Middle frontal gyrus (tissue), 1 donor: ENCODE measurements at regions not wholly inside any gene's neighbourhood (a gene's known extent, or its start where the extent isn't known, plus 50 kb on each side); places are given as distances from the start of the nearest gene placed in this dataset.
"Not testable (repeated sequence)": the region's sequence is repeated elsewhere in the genome, so short reads cannot be mapped to it uniquely, and the experiment has no call there.

Experiments used
- DNase-seq: peaks from one replicate; pipeline ENCODE4 v3.0.0-alpha.2; 2015; ENCODE audit warnings: low spot score; ENCODE audit errors: extremely low spot score

- no peak for DNase-seq
Observed at GRCh38 chr5:24235946-24236345, 408.8 kb downstream of the CDH10 start.

- no peak for DNase-seq
Observed at GRCh38 chr5:24245821-24246220, 399.0 kb downstream of the CDH10 start.

GRCh38 chr5:24264547-24264946, 380.2 kb downstream of the CDH10 start:
- no peak for DNase-seq

- DNase-seq, result no peak
Observed at GRCh38 chr5:24265306-24265705, 379.5 kb downstream of the CDH10 start.

GRCh38 chr5:24268482-24269056, 376.2 kb downstream of the CDH10 start:
- no peak for DNase-seq

GRCh38 chr5:24271702-24272118, 373.1 kb downstream of the CDH10 start:
- not testable (repeated sequence) for DNase-seq

GRCh38 chr5:24272741-24273140, 372.0 kb downstream of the CDH10 start:
- no peak for DNase-seq

GRCh38 chr5:24280215-24280614, 364.6 kb downstream of the CDH10 start:
- no peak for DNase-seq

GRCh38 chr5:24281818-24282217, 363.0 kb downstream of the CDH10 start:
- DNase-seq, result no peak

- no peak for DNase-seq
Observed at GRCh38 chr5:24289582-24290335, 355.0 kb downstream of the CDH10 start.

- DNase-seq, result no peak
Observed at GRCh38 chr5:24290536-24290935, 354.2 kb downstream of the CDH10 start.

GRCh38 chr5:24291916-24292315, 352.9 kb downstream of the CDH10 start:
- no peak for DNase-seq

GRCh38 chr5:24294333-24294732, 350.4 kb downstream of the CDH10 start:
- no peak for DNase-seq

GRCh38 chr5:24314106-24314505, 330.7 kb downstream of the CDH10 start:
- no peak for DNase-seq

GRCh38 chr5:24320643-24321042, 324.1 kb downstream of the CDH10 start:
- no peak for DNase-seq

- DNase-seq, result no peak
Observed at GRCh38 chr5:24325306-24325832, 319.4 kb downstream of the CDH10 start.

GRCh38 chr5:24331531-24331930, 313.2 kb downstream of the CDH10 start:
- no peak for DNase-seq

GRCh38 chr5:24347158-24347557, 297.6 kb downstream of the CDH10 start:
- DNase-seq, result no peak

- DNase-seq, result no peak
Observed at GRCh38 chr5:24351285-24351684, 293.5 kb downstream of the CDH10 start.

GRCh38 chr5:24353016-24353415, 291.8 kb downstream of the CDH10 start:
- no peak for DNase-seq

GRCh38 chr5:24353611-24354010, 291.2 kb downstream of the CDH10 start:
- DNase-seq, result no peak

- no peak for DNase-seq
Observed at GRCh38 chr5:24363789-24364481, 280.8 kb downstream of the CDH10 start.
